SK-N-SH treated with all-trans-retinoic acid at 6 μM for 48 hours (cell line): ENCODE measurements at regions not wholly inside any gene's neighbourhood (a gene's known extent, or its start where the extent isn't known, plus 50 kb on each side); places are given as distances from the start of the nearest gene placed in this dataset.
"Not testable (repeated sequence)": the region's sequence is repeated elsewhere in the genome, so short reads cannot be mapped to it uniquely, and the experiment has no call there.

Experiments
- ATAC-seq: fragments of 200-7000 bp; cut with Tn5 transposase; 3 replicates; pipeline ENCODE4 v1.9.1; 2020; ENCODE audit warnings: mild to moderate bottlenecking, moderate library complexity
- ARNTL ChIP-seq: fragments of 450-650 bp; formaldehyde crosslinking; IDR thresholded peaks from 2 replicates; pipeline ENCODE4 v1.5.0; 2020; ENCODE audit warnings: low read depth, mild to moderate bottlenecking, moderate library complexity, borderline replicate concordance
- BACH2 ChIP-seq: fragments of 250-450 bp; sonication (Bioruptor Pico); IDR thresholded peaks from 2 replicates; pipeline ENCODE4 v1.9.0; 2021; ENCODE audit warnings: mild to moderate bottlenecking, borderline replicate concordance
- CSDC2 ChIP-seq: fragments of 250-450 bp; sonication (Bioruptor Pico); IDR thresholded peaks from 2 replicates; pipeline ENCODE4 v1.5.0; 2020; ENCODE audit warnings: mild to moderate bottlenecking, moderate library complexity
- ESRRG ChIP-seq: fragments of 250-450 bp; sonication (Bioruptor Pico); IDR thresholded peaks from 2 replicates; pipeline ENCODE4 v1.6.1; 2021; ENCODE audit warnings: mild to moderate bottlenecking
- GLIS3 ChIP-seq: fragments of 250-450 bp; sonication (Bioruptor Pico); IDR thresholded peaks from 2 replicates; pipeline ENCODE4 v1.5.0; 2020; ENCODE audit warnings: mild to moderate bottlenecking, moderate library complexity
- ISL1 ChIP-seq: fragments of 250-450 bp; sonication (Bioruptor Pico); IDR thresholded peaks from 2 replicates; pipeline ENCODE4 v2.1.2; 2022; ENCODE audit warnings: mild to moderate bottlenecking, moderate library complexity
- OSR1 ChIP-seq: fragments of 250-450 bp; sonication (Bioruptor Pico); IDR thresholded peaks from 2 replicates; pipeline ENCODE4 v1.8.0; 2022; ENCODE audit warnings: moderate library complexity, mild to moderate bottlenecking, inconsistent platforms
- POU6F1 ChIP-seq: fragments of 250-450 bp; sonication (Bioruptor Pico); IDR thresholded peaks from 2 replicates; pipeline ENCODE4 v1.8.0; 2021; ENCODE audit warnings: low read depth, mild to moderate bottlenecking, moderate library complexity, borderline replicate concordance
- PPARA ChIP-seq: fragments of 250-450 bp; sonication (Bioruptor Pico); IDR thresholded peaks from 2 replicates; pipeline ENCODE4 v1.5.0; 2020; ENCODE audit warnings: mild to moderate bottlenecking, borderline replicate concordance
- RARB ChIP-seq: fragments of 250-450 bp; sonication (Bioruptor Pico); IDR thresholded peaks from 2 replicates; pipeline ENCODE4 v1.8.0; 2021; ENCODE audit warnings: mild to moderate bottlenecking, moderate library complexity
- SNAI2 ChIP-seq: fragments of 250-450 bp; sonication (Bioruptor Pico); IDR thresholded peaks from 2 replicates; pipeline ENCODE4 v1.5.0; 2020; ENCODE audit warnings: mild to moderate bottlenecking, moderate library complexity
- TOX ChIP-seq: fragments of 250-450 bp; sonication (Bioruptor Pico); IDR thresholded peaks from 2 replicates; pipeline ENCODE4 v1.8.0; 2021; ENCODE audit warnings: mild to moderate bottlenecking, moderate library complexity, borderline replicate concordance
- ZC3H10 ChIP-seq: fragments of 250-450 bp; sonication (Bioruptor Pico); IDR thresholded peaks from 2 replicates; pipeline ENCODE4 v1.5.1; 2021; ENCODE audit warnings: mild to moderate bottlenecking, moderate library complexity
- ZFP3 ChIP-seq: fragments of 250-450 bp; sonication (Bioruptor Pico); IDR thresholded peaks from 2 replicates; pipeline ENCODE4 v1.5.0; 2020; ENCODE audit warnings: mild to moderate bottlenecking, moderate library complexity
- ZFP30 ChIP-seq: fragments of 450-650 bp; formaldehyde crosslinking; IDR thresholded peaks from 2 replicates; pipeline ENCODE4 v1.5.0; 2022; ENCODE audit warnings: mild to moderate bottlenecking, moderate library complexity
- ZNF565 ChIP-seq: fragments of 450-650 bp; formaldehyde crosslinking; conservative IDR thresholded peaks from 2 replicates; pipeline ENCODE4 v1.5.0; 2020; ENCODE audit warnings: low read depth, mild to moderate bottlenecking, moderate library complexity
- ZNF70 ChIP-seq: fragments of 450-650 bp; formaldehyde crosslinking; IDR thresholded peaks from 2 replicates; pipeline ENCODE4 v1.5.0; 2020; ENCODE audit warnings: mild to moderate bottlenecking, moderate library complexity
- ZNF8 ChIP-seq: fragments of 450-650 bp; formaldehyde crosslinking; IDR thresholded peaks from 2 replicates; pipeline ENCODE4 v1.5.0; 2020; ENCODE audit warnings: mild to moderate bottlenecking, moderate library complexity
- TF ChIP-seq, protein P1 (sequence below): fragments of 250-450 bp; sonication (Bioruptor Pico); IDR thresholded peaks from 2 replicates; pipeline ENCODE4 v1.8.0; 2020; ENCODE audit warnings: mild to moderate bottlenecking, moderate library complexity, borderline replicate concordance
- TF ChIP-seq, protein P2 (sequence below): fragments of 250-450 bp; sonication (Bioruptor Pico); IDR thresholded peaks from 2 replicates; pipeline ENCODE4 v1.5.1; 2021; ENCODE audit warnings: mild to moderate bottlenecking, moderate library complexity
- TF ChIP-seq, protein P3 (sequence below): fragments of 250-450 bp; sonication (Bioruptor Pico); IDR thresholded peaks from 2 replicates; pipeline ENCODE4 v1.5.1; 2020; ENCODE audit warnings: low read depth, mild to moderate bottlenecking, moderate library complexity

GRCh38 chr7:35878351-35878750 is 77.5 kb downstream of the SEPTIN7 start:
- TF ChIP-seq ARNTL (CRISPR knock-in tag) (no peak), BACH2 (CRISPR knock-in tag) (no peak), ESRRG (CRISPR knock-in tag) (no peak), GLIS3 (CRISPR knock-in tag) (no peak), ZNF565 (CRISPR knock-in tag) (no peak), ZNF70 (CRISPR knock-in tag) (no peak)
- peak; percentile 21; the same call in 2 of the 3 replicates for ATAC-seq

DNA sequence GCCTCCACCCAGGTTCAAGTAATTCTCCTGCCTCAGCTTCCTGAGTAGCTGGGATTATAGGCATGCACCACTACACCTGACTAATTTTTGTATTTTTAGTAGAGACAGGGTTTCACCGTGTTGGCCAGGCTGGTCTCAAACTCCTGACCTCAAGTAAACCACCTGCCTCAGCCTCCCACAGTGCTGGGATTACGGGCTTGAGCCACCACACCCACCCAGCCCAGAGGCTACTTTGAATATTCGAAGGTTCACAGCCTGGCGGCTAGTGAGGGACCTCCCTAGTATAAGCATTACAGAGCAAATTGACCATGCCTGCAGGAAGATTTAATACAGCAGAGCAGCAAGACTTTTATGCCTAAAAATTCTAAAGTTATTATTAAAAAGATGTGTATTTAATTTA is 86.6 kb downstream of the SEPTIN7 start:
- not testable (repeated sequence) for ATAC-seq

GRCh38 chr7:35889001-35889400 is 88.1 kb downstream of the SEPTIN7 start:
- ATAC-seq: no peak
- TF ChIP-seq, protein P1, sequence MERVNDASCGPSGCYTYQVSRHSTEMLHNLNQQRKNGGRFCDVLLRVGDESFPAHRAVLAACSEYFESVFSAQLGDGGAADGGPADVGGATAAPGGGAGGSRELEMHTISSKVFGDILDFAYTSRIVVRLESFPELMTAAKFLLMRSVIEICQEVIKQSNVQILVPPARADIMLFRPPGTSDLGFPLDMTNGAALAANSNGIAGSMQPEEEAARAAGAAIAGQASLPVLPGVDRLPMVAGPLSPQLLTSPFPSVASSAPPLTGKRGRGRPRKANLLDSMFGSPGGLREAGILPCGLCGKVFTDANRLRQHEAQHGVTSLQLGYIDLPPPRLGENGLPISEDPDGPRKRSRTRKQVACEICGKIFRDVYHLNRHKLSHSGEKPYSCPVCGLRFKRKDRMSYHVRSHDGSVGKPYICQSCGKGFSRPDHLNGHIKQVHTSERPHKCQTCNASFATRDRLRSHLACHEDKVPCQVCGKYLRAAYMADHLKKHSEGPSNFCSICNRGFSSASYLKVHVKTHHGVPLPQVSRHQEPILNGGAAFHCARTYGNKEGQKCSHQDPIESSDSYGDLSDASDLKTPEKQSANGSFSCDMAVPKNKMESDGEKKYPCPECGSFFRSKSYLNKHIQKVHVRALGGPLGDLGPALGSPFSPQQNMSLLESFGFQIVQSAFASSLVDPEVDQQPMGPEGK (CRISPR knock-in tag): no peak
- no peak for TF ChIP-seq BACH2 (CRISPR knock-in tag)
- no peak for TF ChIP-seq ZFP3
- no peak for TF ChIP-seq POU6F1 (CRISPR knock-in tag)
- TF ChIP-seq CSDC2: no peak
- TF ChIP-seq, protein P2, sequence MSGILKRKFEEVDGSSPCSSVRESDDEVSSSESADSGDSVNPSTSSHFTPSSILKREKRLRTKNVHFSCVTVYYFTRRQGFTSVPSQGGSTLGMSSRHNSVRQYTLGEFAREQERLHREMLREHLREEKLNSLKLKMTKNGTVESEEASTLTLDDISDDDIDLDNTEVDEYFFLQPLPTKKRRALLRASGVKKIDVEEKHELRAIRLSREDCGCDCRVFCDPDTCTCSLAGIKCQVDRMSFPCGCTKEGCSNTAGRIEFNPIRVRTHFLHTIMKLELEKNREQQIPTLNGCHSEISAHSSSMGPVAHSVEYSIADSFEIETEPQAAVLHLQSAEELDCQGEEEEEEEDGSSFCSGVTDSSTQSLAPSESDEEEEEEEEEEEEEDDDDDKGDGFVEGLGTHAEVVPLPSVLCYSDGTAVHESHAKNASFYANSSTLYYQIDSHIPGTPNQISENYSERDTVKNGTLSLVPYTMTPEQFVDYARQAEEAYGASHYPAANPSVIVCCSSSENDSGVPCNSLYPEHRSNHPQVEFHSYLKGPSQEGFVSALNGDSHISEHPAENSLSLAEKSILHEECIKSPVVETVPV (CRISPR knock-in tag): no peak
- TF ChIP-seq ZNF70 (CRISPR knock-in tag): no peak
- TF ChIP-seq RARB: no peak
- TF ChIP-seq ESRRG (CRISPR knock-in tag): no peak
- TF ChIP-seq ISL1 (CRISPR knock-in tag): no peak
- TF ChIP-seq SNAI2 (CRISPR knock-in tag): no peak
- TF ChIP-seq ARNTL (CRISPR knock-in tag): no peak
- no peak for TF ChIP-seq PPARA (CRISPR knock-in tag)
- no peak for TF ChIP-seq ZNF8 (CRISPR knock-in tag)
- TF ChIP-seq, all 23 proteins: peak for 0

- TF ChIP-seq SNAI2 (CRISPR knock-in tag) (no peak), ARNTL (CRISPR knock-in tag) (no peak)
- ATAC-seq: no peak
Measured at GRCh38 chr7:35889870-35890269, 89.0 kb downstream of the SEPTIN7 start.

DNA sequence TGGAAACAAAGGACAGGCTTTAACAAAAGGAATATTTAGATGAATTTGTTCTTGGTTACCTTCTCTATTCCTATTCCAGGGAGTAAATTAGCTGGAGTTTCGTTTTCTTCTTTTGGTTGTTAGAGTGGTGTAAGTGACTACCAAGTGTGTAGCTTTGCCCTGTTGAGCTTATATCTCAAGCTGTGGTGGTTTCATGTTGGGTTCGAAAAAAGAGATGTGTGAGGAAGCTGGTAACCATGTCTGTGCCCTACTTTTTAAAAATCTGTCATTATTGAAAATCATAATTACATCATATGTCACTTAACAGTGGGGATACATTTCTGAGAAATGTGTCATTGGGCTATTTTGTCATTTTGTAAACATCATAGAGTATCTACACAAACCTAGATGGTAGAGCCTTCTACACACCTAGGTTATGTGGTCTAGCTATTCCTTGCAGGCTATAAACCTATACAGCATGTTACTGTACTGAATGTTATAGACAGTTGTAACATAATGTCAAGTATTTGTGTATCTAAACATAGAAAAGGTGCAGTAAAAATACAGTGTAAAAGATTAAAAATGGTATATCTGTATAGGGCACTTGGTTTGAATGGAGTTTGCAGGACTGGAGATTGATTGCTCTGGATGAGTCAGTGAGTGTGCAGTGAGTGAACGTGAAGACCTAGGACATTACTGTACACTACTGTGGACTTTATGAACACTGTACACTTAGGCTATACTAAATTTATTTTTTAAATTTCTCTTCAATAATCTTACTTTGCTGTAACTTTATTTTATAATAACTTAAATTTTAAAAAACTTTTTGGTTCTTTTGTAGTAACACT is 90.4 kb downstream of the SEPTIN7 start:
- TF ChIP-seq GLIS3 (CRISPR knock-in tag) (no peak), ZC3H10 (CRISPR knock-in tag) (no peak), BACH2 (CRISPR knock-in tag) (no peak), RARB (no peak), ZFP3 (no peak), TOX (CRISPR knock-in tag) (no peak), ZFP30 (no peak), ISL1 (CRISPR knock-in tag) (no peak), ESRRG (CRISPR knock-in tag) (no peak), ZNF70 (CRISPR knock-in tag) (no peak), CSDC2 (no peak), SNAI2 (CRISPR knock-in tag) (no peak), ZNF8 (CRISPR knock-in tag) (no peak), OSR1 (no peak), ARNTL (CRISPR knock-in tag) (no peak)
- TF ChIP-seq, protein P3, sequence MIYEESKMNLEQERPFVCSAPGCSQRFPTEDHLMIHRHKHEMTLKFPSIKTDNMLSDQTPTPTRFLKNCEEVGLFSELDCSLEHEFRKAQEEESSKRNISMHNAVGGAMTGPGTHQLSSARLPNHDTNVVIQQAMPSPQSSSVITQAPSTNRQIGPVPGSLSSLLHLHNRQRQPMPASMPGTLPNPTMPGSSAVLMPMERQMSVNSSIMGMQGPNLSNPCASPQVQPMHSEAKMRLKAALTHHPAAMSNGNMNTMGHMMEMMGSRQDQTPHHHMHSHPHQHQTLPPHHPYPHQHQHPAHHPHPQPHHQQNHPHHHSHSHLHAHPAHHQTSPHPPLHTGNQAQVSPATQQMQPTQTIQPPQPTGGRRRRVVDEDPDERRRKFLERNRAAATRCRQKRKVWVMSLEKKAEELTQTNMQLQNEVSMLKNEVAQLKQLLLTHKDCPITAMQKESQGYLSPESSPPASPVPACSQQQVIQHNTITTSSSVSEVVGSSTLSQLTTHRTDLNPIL (CRISPR knock-in tag): no peak
- TF ChIP-seq, protein P2 (CRISPR knock-in tag): no peak
- TF ChIP-seq, all 23 proteins: peak for 0
- ATAC-seq: no peak
